GM21717 (cell line): ENCODE measurements at regions not wholly inside any gene's neighbourhood (a gene's known extent, or its start where the extent isn't known, plus 50 kb on each side); places are given as distances from the start of the nearest gene placed in this dataset.
"Not testable (repeated sequence)": the region's sequence is repeated elsewhere in the genome, so short reads cannot be mapped to it uniquely, and the experiment has no call there.

Source experiments
- ATAC-seq: cut with Tn5 transposase; IDR thresholded peaks from one replicate; pipeline ENCODE4 v1.9.1; 2021; ENCODE audit warnings: mild to moderate bottlenecking, moderate library complexity; ENCODE audit not compliant: unreplicated experiment

- ATAC-seq, result no peak
These were observed 173.6 kb downstream of the MBL2 start for GRCh38 chr10:52598936-52599335.

DNA sequence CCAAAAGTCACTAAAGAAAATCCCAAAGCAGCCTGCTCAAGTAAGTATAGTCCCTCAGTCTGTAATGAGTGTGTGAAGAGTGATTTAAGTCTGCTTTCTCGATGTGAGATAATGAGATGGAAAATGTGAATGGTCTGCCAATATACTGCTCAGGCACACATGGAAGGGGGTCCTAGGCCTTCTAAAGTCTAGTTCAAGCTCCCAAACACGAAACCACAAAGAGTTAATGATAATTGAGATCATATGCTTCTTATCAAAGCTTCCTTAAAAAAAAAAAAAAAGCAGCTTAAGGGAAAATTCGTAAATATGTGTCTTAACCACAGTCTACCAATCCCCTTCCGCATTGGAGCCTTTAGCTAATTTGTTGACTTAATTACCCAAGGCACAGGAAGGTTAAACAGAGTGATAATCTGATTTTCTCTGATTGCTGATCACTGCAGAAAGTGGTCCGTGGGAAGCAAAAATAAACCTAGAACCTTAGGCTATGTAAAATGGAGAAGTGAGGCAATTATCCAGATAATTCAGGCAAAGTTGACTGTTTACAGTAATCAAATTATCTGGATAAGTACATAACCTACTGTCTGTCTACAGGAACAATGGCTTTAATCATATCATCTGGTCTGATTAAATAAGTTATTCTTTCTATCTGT is 172.9 kb downstream of the MBL2 start:
- no peak for ATAC-seq

- not testable (repeated sequence) for ATAC-seq
These were observed 168.5 kb downstream of the MBL2 start for GRCh38 chr10:52604131-52604530.

DNA sequence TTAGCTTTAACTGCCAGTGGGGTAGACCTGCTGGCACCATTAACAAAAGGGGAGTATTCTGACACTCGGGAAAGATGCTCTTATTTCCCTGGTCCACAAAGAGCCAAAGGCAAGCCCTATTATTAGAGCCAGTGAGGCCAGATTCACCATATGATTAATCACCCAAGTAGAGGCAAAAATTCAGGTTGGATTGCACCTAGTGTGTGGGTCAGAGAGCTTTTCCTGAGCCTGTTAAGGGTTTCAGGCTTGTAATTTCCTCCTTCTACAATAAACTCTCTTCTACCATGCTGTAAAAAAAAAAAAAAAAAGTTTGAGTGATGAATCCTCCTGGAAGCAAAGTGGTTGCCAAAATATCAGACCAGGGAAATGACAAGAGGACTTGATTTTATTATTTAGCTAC is 163.5 kb downstream of the MBL2 start:
- ATAC-seq, result no peak

DNA sequence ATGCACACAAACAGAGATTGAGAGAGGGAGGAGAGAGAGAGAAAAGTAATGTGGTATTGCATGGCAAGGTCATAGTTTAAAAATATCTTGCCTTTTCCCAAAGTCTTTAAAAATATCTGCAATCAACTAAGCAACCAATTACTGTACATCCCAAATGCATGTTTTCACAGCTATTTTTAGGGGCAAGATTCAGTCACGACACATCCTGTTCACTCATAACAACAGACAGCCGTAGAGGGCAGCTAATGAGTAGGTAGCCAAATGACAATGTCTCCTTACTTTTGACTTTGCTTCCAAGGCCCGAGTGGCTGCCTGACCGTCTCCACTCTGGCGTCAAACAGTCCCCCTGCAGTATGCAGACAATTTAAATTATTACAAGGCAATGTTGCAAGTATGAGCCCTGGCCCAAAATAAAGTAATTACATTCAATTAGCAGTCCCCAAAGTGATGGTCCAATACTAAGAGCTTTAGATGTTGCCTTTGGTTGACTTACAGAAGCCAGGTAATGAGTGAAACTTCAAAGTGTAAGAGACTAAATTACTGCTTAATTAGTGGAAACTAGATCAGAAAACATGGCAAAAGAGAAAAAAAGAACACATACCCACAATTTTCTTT is 162.9 kb downstream of the MBL2 start:
- no peak for ATAC-seq

- no peak for ATAC-seq
These were observed 157.3 kb downstream of the MBL2 start for GRCh38 chr10:52615331-52615730.

- ATAC-seq, result no peak
These were observed 156.7 kb downstream of the MBL2 start for GRCh38 chr10:52615756-52616394.

DNA sequence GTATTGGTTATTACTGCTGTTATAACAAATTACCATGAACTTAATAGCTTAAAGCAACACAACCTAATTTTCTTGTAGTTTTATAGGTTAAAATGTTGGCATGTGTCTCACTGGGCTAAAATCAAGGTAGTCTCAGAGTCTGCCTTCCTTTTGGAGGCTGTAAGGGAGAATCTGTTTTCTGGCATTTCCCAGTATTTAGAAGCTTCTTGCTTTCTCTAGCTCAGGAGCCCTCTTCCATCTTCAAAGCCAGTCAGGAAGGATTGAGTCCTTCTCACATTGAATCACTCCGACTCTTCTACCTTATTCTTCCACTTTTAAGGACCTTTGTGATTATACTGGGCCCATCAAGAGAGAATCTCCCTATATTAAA is 156.2 kb downstream of the MBL2 start:
- no peak for ATAC-seq

- no peak for ATAC-seq
These were observed 155.2 kb downstream of the MBL2 start for GRCh38 chr10:52617346-52617745.

GRCh38 chr10:52619052-52619451 is 153.5 kb downstream of the MBL2 start:
- no peak for ATAC-seq

- no peak for ATAC-seq
These were observed 150.9 kb downstream of the MBL2 start for GRCh38 chr10:52621635-52622079.

DNA sequence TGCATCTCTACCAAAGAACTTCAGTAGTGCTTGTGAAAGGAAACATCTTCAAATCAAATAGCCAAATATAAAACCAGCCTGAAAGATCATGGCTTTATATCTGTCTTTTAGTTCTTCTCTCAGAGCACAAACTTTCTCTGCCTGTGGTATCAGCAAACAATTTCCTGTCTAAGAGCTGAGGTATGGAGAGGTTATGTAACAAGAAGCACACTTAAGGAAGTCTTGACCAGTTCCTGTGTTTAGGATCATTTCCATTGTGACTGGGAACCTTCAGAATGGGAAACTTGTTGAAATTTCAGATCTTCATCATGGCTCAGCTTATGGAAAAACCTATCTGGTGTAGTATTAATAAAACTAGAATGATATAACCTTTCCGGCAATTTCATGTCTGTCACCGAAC is 148.8 kb downstream of the MBL2 start:
- no peak for ATAC-seq

GRCh38 chr10:52627279-52627678 is 145.3 kb downstream of the MBL2 start:
- ATAC-seq, result no peak

- ATAC-seq, result no peak
These were observed 141.4 kb downstream of the MBL2 start for GRCh38 chr10:52631146-52631545.

DNA sequence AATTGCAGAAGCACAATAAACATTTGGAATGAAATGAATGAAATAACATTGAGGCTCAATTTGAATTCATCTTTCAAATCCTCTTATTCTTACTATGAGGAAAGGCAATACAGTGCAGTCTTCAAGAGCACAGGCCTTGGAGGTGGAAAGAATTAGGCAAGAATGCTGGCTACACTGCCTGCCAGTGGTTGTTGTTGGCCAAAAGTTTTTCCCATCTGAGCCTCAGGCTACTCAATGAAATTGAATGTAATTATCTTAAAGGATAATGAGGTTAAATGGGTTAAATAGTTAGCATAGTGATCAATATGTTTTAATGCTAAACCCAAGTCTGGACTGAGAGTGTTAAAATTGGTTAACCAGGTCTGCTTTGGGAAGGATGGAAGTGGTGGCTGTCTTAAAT is 140.9 kb downstream of the MBL2 start:
- ATAC-seq, result no peak

DNA sequence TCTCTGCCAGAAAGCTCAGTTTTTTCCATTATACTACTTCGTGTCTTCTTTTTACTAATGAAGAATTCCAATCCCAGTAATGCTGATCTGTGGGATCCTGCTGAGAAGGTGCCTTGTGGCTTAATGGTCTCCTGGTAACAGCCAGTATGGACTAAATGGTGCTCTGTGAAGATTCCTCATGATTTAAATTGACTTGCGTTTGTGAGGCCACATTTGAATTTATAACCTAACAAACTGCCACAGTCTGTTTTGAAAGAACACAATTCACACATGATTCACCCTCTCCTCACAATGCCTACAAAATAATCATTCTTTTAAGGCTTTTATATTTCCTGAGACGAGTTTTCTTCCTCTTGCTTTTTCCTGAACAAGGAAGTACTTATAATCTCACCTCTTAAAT is 140.0 kb downstream of the MBL2 start:
- ATAC-seq, result no peak

DNA sequence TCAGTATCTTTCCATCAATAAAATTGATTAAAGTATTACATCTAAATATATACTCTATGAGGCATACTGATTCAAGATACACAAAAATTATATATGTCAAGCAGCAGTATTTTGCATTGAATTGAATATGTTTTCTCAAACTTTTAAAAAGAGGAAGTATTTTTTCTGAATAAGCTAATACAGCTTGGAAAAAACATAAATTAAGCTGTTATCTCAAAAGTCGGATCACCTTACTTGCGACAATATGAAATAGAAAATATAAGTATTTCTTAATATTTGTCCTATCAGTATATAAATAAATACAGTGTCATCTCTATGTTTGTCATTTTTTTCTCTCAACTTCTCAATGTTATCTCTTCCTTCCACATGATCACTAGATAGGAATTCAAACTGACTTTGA is 139.3 kb downstream of the MBL2 start:
- ATAC-seq, result no peak

DNA sequence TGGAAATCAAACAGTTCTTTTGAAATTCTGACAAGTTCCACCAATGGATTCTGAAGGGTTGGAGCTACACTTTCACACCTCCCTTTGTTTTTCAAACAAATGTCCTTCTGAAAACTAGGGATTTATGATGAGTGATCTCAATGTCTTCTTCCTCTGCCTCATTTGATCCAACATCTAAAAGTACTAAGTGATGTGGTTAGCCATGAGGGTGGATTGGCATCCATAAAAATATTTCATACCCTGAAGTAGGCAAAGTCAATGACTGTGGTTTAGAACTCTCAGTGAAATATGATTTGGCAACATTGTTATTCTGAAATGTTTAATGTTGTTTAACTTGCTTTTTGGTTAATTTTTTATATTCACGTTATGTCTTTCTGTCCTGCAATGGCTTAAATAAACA is 136.9 kb downstream of the MBL2 start:
- no peak for ATAC-seq

DNA sequence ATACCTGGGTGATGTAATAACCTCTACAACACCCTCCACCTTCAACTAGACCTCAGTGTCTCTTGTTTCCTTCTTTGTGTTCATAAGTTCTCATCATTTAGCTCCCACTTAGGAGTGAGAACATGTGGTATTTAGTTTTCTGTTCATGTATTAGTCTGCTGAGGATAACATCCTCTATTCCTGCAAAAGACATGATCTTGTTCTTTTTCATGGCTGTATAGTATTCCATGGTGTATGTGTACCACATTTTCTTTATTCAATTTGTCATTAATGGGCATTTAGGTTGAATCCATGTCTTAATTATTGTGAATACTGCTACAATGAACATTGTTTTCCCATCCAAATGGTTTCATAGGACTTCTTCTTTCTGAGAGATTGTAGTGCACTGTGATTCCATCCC is 135.7 kb downstream of the MBL2 start:
- ATAC-seq, result no peak

DNA sequence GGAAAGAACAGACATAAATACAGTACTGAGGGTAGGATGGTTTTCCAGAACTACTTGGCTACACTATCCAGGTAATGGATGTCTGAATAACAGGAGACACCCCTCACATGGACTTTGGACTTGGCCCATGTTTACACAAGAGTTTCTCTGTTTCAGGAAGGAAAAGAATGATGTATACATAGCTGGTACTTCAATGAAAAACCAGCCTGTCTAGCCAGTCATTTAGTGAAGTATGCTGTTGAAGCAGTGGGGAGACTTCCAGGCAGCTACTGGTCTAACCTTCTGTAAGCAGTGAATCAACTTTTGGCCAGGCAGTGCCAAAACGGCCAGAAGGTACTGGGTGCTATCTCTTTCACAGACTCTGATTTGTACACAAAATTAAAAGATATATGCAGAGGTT is 135.0 kb downstream of the MBL2 start:
- ATAC-seq, result no peak

DNA sequence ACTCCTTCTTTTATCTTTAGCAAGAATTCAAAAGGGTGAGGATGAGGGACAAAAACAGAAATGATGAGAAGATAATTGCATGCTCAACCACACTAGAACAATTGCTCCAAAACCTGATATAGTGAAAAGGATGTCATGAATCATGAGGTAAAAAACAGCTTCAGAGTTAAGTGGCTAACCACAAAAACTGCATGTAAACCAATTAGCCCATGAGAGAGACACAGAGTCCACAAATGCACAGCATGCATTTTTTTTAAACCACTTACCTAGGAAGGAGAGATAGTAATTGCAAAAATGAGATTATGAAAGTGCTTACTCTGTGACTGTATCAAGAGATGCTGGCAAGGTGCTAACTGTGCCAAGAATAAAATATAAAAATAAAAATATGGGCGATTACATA is 132.9 kb downstream of the MBL2 start:
- ATAC-seq, result no peak

DNA sequence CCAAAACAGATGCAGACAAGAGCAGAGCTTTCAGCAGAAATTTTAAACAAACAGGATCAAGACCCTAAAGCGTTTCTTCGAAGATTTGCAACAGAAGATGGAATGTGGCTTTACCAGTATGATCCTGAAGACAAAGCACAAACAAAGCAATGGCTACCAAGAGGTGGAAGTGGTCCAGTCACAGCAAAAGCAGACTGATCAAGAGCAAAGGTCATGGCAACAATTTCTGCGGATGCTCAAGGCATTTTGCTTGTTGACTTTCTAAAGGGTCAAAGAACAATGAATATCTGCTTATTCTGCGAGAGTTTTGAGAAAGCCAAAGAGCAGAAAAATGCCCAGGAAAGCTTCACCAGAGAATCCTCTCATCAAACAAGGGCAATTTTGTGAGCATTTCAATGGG is 130.4 kb downstream of the MBL2 start:
- no peak for ATAC-seq
